Lower leg skin (tissue), 4 donors: ENCODE measurements at regions not wholly inside any gene's neighbourhood (a gene's known extent, or its start where the extent isn't known, plus 50 kb on each side); places are given as distances from the start of the nearest gene placed in this dataset.

Experiments
- DNase-seq, 2 donors: peaks; one replicate each; pipeline ENCODE4 v3.0.0-alpha.2; 2019; ENCODE audit warnings: low spot score in 2 of 2
- H3K4me3 ChIP-seq: fragments of 200-600 bp; sonication (generic); 2 replicates; pipeline ENCODE4 v1.5.1; 2017; ENCODE audit warnings: mild to moderate bottlenecking, low read depth; ENCODE audit not compliant: poor library complexity, severe bottlenecking
- CTCF ChIP-seq, 3 donors: fragments of 450-650 bp; IDR thresholded peaks; one replicate each; pipeline ENCODE4 v1.5.1; 2016; ENCODE audit warnings: antibody characterized with exemption in 3 of 3, mild to moderate bottlenecking in 3 of 3, moderate library complexity in 2 of 3
- POLR2A ChIP-seq, 2 donors: fragments of 450-650 bp; IDR thresholded peaks; one replicate each; pipeline ENCODE4 v1.6.1; 2016 to 2017; ENCODE audit warnings: antibody characterized with exemption in 2 of 2, mild to moderate bottlenecking in 1 of 2, moderate library complexity in 1 of 2
- WGBS, 2 donors: methylation state at CpG; one replicate each; pipeline ENCODE4 v1.1.5; 2018; 5-methylcytosine and 5-hydroxymethylcytosine counted together
- intact Hi-C: fragments of 100-400 bp; cut with DNase I; formaldehyde crosslinking; loops from one replicate; pipeline ENCODE4 v1.15.0; 2023; ENCODE audit warnings: low total_unique reads

GRCh38 chr10:8504499-8504898 is 450.0 kb downstream of the GATA3 start:
- no peak for TF ChIP-seq CTCF (IDR thresholded peaks at IDR 0.05)
- no peak for TF ChIP-seq POLR2A (IDR thresholded peaks at IDR 0.05)
- intact Hi-C loops = no loop called here
- WGBS, 2 donors = 67 to 71% methylated on average over 10 of the region's 10 CpGs
- no peak overlapping the region for H3K4me3 ChIP-seq
- no peak for DNase-seq

GRCh38 chr10:8507156-8507555 is 452.7 kb downstream of the GATA3 start:
- TF ChIP-seq CTCF (IDR thresholded peaks at IDR 0.05) (no peak), POLR2A (IDR thresholded peaks at IDR 0.05) (no peak)
- intact Hi-C loops = no loop called here
- 72 to 76% methylated on average over 3 of the region's 3 CpGs for WGBS, 2 donors
- no peak overlapping the region for H3K4me3 ChIP-seq
- DNase-seq = no peak

GRCh38 chr10:8508882-8509281 is 454.4 kb downstream of the GATA3 start:
- WGBS, 2 donors = 84 to 93% methylated on average over 2 of the region's 2 CpGs
- no peak for DNase-seq
- intact Hi-C loops = no loop called here
- TF ChIP-seq POLR2A (IDR thresholded peaks at IDR 0.05) = no peak
- TF ChIP-seq CTCF (IDR thresholded peaks at IDR 0.05) = no peak
- H3K4me3 ChIP-seq = no peak overlapping the region

GRCh38 chr10:8510471-8510870 is 456.0 kb downstream of the GATA3 start:
- no peak for DNase-seq
- no peak for TF ChIP-seq POLR2A (IDR thresholded peaks at IDR 0.05)
- TF ChIP-seq CTCF (IDR thresholded peaks at IDR 0.05) = no peak
- WGBS, 2 donors = 53 to 76% methylated on average over 1 of the region's 1 CpG
- intact Hi-C loops = no loop called here
- H3K4me3 ChIP-seq = no peak overlapping the region

GRCh38 chr10:8511026-8511425 is 456.5 kb downstream of the GATA3 start:
- intact Hi-C loops = no loop called here
- TF ChIP-seq POLR2A (IDR thresholded peaks at IDR 0.05) (no peak), CTCF (IDR thresholded peaks at IDR 0.05) (no peak)
- no peak overlapping the region for H3K4me3 ChIP-seq
- 66 to 78% methylated on average over 4 of the region's 4 CpGs for WGBS, 2 donors
- no peak for DNase-seq
